ENCODE measurements at regions not wholly inside any gene's neighbourhood (a gene's known extent, or its start where the extent isn't known, plus 50 kb on each side); places are given as distances from the start of the nearest gene placed in this dataset.

GRCh38 chr13:32840989-32841713 lies 175.1 kb upstream of the KL start:
- TF ChIP-seq, protein P1, sequence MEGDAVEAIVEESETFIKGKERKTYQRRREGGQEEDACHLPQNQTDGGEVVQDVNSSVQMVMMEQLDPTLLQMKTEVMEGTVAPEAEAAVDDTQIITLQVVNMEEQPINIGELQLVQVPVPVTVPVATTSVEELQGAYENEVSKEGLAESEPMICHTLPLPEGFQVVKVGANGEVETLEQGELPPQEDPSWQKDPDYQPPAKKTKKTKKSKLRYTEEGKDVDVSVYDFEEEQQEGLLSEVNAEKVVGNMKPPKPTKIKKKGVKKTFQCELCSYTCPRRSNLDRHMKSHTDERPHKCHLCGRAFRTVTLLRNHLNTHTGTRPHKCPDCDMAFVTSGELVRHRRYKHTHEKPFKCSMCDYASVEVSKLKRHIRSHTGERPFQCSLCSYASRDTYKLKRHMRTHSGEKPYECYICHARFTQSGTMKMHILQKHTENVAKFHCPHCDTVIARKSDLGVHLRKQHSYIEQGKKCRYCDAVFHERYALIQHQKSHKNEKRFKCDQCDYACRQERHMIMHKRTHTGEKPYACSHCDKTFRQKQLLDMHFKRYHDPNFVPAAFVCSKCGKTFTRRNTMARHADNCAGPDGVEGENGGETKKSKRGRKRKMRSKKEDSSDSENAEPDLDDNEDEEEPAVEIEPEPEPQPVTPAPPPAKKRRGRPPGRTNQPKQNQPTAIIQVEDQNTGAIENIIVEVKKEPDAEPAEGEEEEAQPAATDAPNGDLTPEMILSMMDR (IDR thresholded peaks at IDR 0.05): no peak
- no peak for TF ChIP-seq POLR2A (IDR thresholded peaks at IDR 0.05)
